NCI-H524 (cell line): ENCODE measurements at regions not wholly inside any gene's neighbourhood (a gene's known extent, or its start where the extent isn't known, plus 50 kb on each side); places are given as distances from the start of the nearest gene placed in this dataset.

Experiments
- DNase-seq, 2 experiments: peaks; one replicate each; lab custom pipeline; 2025; lab: John Stamatoyannopoulos, UW

GRCh38 chr4:104418286-104418685 lies 76.4 kb downstream of the CXXC4 start:
- no peak for DNase-seq

GRCh38 chr4:104417357-104417882 lies 77.3 kb downstream of the CXXC4 start:
- DNase-seq: no peak

- no peak for DNase-seq
Measured at GRCh38 chr4:104416725-104417356, 77.9 kb downstream of the CXXC4 start.

GRCh38 chr4:104413487-104413886 lies 81.2 kb downstream of the CXXC4 start:
- DNase-seq: no peak

- no peak for DNase-seq
Measured at GRCh38 chr4:104412344-104412743, 82.3 kb downstream of the CXXC4 start.

GRCh38 chr4:104411502-104411901 lies 83.2 kb downstream of the CXXC4 start:
- no peak for DNase-seq

GRCh38 chr4:104408878-104409277 lies 85.8 kb downstream of the CXXC4 start:
- no peak for DNase-seq

GRCh38 chr4:104404361-104404760 lies 90.3 kb downstream of the CXXC4 start:
- DNase-seq: no peak

- peak in 1 of 2 experiments; percentile 33 for DNase-seq
Measured at GRCh38 chr4:104395168-104395614, 99.5 kb downstream of the CXXC4 start.

- DNase-seq: peak; percentile 38 to 46
Measured at GRCh38 chr4:104394406-104395167, 100.1 kb downstream of the CXXC4 start.

GRCh38 chr4:104393655-104394324 lies 100.9 kb downstream of the CXXC4 start:
- DNase-seq: no peak

GRCh38 chr4:104385713-104386112 lies 109.0 kb downstream of the CXXC4 start:
- no peak for DNase-seq

- no peak for DNase-seq
Measured at GRCh38 chr4:104382961-104383360, 111.7 kb downstream of the CXXC4 start.

GRCh38 chr4:104381729-104382128 lies 113.0 kb downstream of the CXXC4 start:
- DNase-seq: no peak

GRCh38 chr4:104365618-104366017 lies 129.1 kb downstream of the CXXC4 start:
- DNase-seq: no peak

GRCh38 chr4:104353481-104353880 lies 141.2 kb downstream of the CXXC4 start:
- no peak for DNase-seq

- no peak for DNase-seq
Measured at GRCh38 chr4:104352211-104352610, 142.5 kb downstream of the CXXC4 start.

GRCh38 chr4:104351706-104352105 lies 143.0 kb downstream of the CXXC4 start:
- DNase-seq: no peak

- DNase-seq: no peak
Measured at GRCh38 chr4:104345598-104346242, 149.0 kb downstream of the CXXC4 start.

GRCh38 chr4:104344342-104344980 lies 150.2 kb downstream of the CXXC4 start:
- no peak for DNase-seq

GRCh38 chr4:104334410-104334809 lies 160.3 kb downstream of the CXXC4 start:
- DNase-seq: no peak
